ENCODE measurements at regions not wholly inside any gene's neighbourhood (a gene's known extent, or its start where the extent isn't known, plus 50 kb on each side); places are given as distances from the start of the nearest gene placed in this dataset.

DNA sequence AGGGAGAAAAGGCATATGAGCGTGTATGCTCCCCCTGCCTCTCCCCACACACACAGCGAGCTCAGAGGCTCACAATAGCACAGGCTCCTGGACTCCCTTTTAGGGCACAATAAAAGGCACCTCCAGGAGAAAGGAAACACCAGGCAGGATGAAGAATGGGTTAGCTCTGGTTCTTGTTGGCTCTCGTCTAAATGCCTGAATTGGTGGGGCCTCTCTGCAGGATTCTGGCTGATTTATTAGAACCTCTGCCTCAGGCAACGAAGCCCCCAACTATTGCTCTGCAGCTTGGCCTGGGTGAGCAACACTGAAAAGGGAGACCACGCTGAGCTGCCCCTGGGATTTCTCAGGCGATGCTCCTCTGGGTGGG lies 590.9 kb upstream of the PLXNA2 start:
- Histone ChIP-seq H3K4me1 (ENCODE audit: insufficient read depth, poor library complexity, severe bottlenecking) (no peaks in the 10 kb centered on the region), H3K9me3 (ENCODE audit: severe bottlenecking) (no peaks in the 10 kb centered on the region), H3K27me3 (ENCODE audit: insufficient read depth, poor library complexity, severe bottlenecking) (no peaks in the 10 kb centered on the region), H3K27ac (ENCODE audit: poor library complexity, severe bottlenecking) (no peak overlapping the region), H3K4me3 (ENCODE audit: severe bottlenecking) (no peak overlapping the region), H3K36me3 (ENCODE audit: low read depth) (no peaks in the 10 kb centered on the region)
- TF ChIP-seq, protein P1, sequence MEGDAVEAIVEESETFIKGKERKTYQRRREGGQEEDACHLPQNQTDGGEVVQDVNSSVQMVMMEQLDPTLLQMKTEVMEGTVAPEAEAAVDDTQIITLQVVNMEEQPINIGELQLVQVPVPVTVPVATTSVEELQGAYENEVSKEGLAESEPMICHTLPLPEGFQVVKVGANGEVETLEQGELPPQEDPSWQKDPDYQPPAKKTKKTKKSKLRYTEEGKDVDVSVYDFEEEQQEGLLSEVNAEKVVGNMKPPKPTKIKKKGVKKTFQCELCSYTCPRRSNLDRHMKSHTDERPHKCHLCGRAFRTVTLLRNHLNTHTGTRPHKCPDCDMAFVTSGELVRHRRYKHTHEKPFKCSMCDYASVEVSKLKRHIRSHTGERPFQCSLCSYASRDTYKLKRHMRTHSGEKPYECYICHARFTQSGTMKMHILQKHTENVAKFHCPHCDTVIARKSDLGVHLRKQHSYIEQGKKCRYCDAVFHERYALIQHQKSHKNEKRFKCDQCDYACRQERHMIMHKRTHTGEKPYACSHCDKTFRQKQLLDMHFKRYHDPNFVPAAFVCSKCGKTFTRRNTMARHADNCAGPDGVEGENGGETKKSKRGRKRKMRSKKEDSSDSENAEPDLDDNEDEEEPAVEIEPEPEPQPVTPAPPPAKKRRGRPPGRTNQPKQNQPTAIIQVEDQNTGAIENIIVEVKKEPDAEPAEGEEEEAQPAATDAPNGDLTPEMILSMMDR (IDR thresholded peaks at IDR 0.05; ENCODE audit: poor library complexity, severe bottlenecking) = no peak
- ATAC-seq (ENCODE audit: low read depth) (no peak), DNase-seq (ENCODE audit: low spot score) (no peak)

DNA sequence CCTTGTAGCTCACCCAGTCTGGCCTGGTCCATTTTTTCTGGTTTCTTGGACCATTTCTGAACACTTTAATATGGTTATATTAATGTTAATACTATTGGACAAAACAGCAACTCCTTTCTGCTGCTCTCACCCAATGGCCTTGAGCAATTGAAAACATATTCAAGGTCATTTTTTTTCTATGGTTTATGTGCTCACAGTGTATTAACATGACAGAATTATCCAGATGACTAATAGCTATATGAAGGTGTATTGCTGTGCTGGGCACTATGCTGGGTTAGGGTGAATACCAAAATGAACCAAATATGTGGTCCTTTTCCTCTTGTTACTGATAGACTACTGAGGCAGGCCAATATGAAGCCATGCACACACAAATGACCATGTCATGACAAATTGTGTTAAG lies 591.6 kb upstream of the PLXNA2 start:
- TF ChIP-seq, protein P1 (IDR thresholded peaks at IDR 0.05; ENCODE audit: poor library complexity, severe bottlenecking) = no peak

DNA sequence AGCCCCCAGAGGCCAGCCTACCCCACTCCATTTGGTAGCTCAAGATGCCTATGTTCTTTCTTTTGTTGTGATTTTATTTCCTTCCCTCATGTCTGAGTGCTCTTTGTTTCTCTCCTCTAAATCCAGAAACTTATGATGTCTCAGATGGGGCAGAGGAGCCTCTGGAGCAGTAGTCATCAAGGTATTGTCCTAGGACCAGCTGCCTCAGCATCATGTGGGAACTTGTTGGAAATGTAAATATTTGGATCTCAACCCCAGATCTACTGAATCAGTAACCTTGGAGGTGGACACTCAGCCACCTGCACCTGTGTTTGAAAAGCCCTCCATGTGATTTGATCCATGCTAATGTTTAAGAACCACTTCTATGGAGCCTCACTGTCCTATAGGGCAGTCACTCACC lies 593.1 kb upstream of the PLXNA2 start:
- DNase-seq (ENCODE audit: low spot score) (no peak), ATAC-seq (ENCODE audit: low read depth) (no peak; the same call in 2 of the 3 replicates)
- TF ChIP-seq, protein P1 (IDR thresholded peaks at IDR 0.05; ENCODE audit: poor library complexity, severe bottlenecking) = no peak
- Histone ChIP-seq H3K27me3 (ENCODE audit: insufficient read depth, poor library complexity, severe bottlenecking) (no peaks in the 10 kb centered on the region), H3K4me3 (ENCODE audit: severe bottlenecking) (no peak overlapping the region), H3K9me3 (ENCODE audit: severe bottlenecking) (no peaks in the 10 kb centered on the region), H3K36me3 (ENCODE audit: low read depth) (no peaks in the 10 kb centered on the region), H3K4me1 (ENCODE audit: insufficient read depth, poor library complexity, severe bottlenecking) (no peaks in the 10 kb centered on the region), H3K27ac (ENCODE audit: poor library complexity, severe bottlenecking) (no peak overlapping the region)

More for the DNA sequence above, 591.6 kb upstream of the PLXNA2 start:
- Histone ChIP-seq H3K36me3 (ENCODE audit: low read depth) (no peaks in the 10 kb centered on the region), H3K27me3 (ENCODE audit: insufficient read depth, poor library complexity, severe bottlenecking) (no peaks in the 10 kb centered on the region), H3K4me1 (ENCODE audit: insufficient read depth, poor library complexity, severe bottlenecking) (no peaks in the 10 kb centered on the region), H3K9me3 (ENCODE audit: severe bottlenecking) (no peaks in the 10 kb centered on the region), H3K27ac (ENCODE audit: poor library complexity, severe bottlenecking) (no peak overlapping the region), H3K4me3 (ENCODE audit: severe bottlenecking) (no peak overlapping the region)
- DNase-seq (ENCODE audit: low spot score) (no peak), ATAC-seq (ENCODE audit: low read depth) (no peak)

DNA sequence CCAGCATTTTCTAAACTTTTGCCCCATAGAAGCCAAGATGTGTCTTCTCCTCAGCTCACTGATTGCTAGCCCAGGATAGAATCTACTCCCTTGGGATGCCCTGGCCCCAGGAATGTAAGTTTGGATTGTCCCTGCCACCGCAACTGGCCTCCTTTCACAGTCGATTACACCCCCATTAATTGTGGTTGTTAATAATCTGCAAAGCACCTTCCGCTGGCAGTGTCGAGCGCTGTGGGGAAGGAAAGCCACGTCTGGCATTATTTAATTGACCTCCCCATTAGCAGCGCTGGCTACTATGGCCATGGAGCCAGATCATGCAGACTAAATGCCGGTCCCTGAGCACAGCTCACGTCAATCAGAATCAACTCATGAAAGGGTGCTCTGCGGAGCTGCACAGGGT lies 597.3 kb upstream of the PLXNA2 start:
- ATAC-seq (ENCODE audit: low read depth) (no peak), DNase-seq (ENCODE audit: low spot score) (no peak)
- no peaks in the 10 kb centered on the region for H3K4me1 ChIP-seq (ENCODE audit: insufficient read depth, poor library complexity, severe bottlenecking)

DNA sequence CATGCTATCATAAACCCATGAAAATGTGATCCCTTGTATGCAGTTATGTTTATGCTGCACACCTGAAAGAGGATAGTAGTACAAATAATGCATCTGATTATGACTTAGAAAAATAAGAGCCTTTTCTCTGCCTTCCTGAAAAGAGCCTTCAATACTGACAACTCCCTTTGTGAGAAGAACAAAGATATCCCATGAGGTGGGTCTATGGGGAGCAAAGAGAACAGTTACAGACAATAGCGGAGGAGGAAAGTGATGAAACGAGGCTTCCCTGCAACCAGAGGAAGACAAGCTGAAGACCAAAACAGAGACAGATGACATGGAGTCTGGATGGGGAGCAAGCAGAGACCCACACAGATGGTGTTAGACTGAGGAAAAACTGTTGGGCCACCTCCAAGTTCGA lies 598.3 kb upstream of the PLXNA2 start:
- DNase-seq (ENCODE audit: low spot score) (no peak), ATAC-seq (ENCODE audit: low read depth) (no peak)
- no peaks in the 10 kb centered on the region for H3K36me3 ChIP-seq (ENCODE audit: low read depth)
- H3K4me1 ChIP-seq (ENCODE audit: insufficient read depth, poor library complexity, severe bottlenecking) = no peaks in the 10 kb centered on the region
- H3K27me3 ChIP-seq (ENCODE audit: insufficient read depth, poor library complexity, severe bottlenecking) = no peaks in the 10 kb centered on the region
- H3K9me3 ChIP-seq (ENCODE audit: severe bottlenecking) = no peaks in the 10 kb centered on the region
- no peak overlapping the region for H3K27ac ChIP-seq (ENCODE audit: poor library complexity, severe bottlenecking)
- H3K4me3 ChIP-seq (ENCODE audit: severe bottlenecking) = no peak overlapping the region
- TF ChIP-seq, protein P1 (IDR thresholded peaks at IDR 0.05; ENCODE audit: poor library complexity, severe bottlenecking) = no peak

More for the DNA sequence above, 597.3 kb upstream of the PLXNA2 start:
- H3K27me3 ChIP-seq (ENCODE audit: insufficient read depth, poor library complexity, severe bottlenecking) = no peaks in the 10 kb centered on the region
- TF ChIP-seq, protein P1 (IDR thresholded peaks at IDR 0.05; ENCODE audit: poor library complexity, severe bottlenecking) = no peak
- no peak overlapping the region for H3K27ac ChIP-seq (ENCODE audit: poor library complexity, severe bottlenecking)
- no peaks in the 10 kb centered on the region for H3K36me3 ChIP-seq (ENCODE audit: low read depth)
- no peaks in the 10 kb centered on the region for H3K9me3 ChIP-seq (ENCODE audit: severe bottlenecking)
- H3K4me3 ChIP-seq (ENCODE audit: severe bottlenecking) = no peak overlapping the region

All from RWPE2 (cell line).